ENCODE measurements at regions not wholly inside any gene's neighbourhood (a gene's known extent, or its start where the extent isn't known, plus 50 kb on each side); places are given as distances from the start of the nearest gene placed in this dataset.

GRCh38 chrX:9352694-9353411 is 112.0 kb upstream of the TBL1X start:
- in situ Hi-C loops (cut with MboI) (loop anchor here (10.0 kb wide), 1 partner anchor 352 kb away; no protein-coding TSS in a partner anchor), intact Hi-C loops (cut with micrococcal nuclease; ENCODE audit: unreplicated experiment) (loop anchor here (5.0 kb wide), 2 partner anchors 324 to 354 kb away; no protein-coding TSS in a partner anchor)
- no peaks in the 10 kb centered on the region for H3K27me3 ChIP-seq (replicated peaks in 1 of 2; ENCODE audit: control insufficient read depth in 2 of 2, insufficient read depth in 2 of 2, low read length in 1 of 2)
- H2AFZ ChIP-seq (ENCODE audit: control insufficient read depth, low read depth, low read length) = peak overlapping the region; percentile 34; the same call in 1 of the 2 replicates
- TF ChIP-seq HDGF (IDR thresholded peaks at IDR 0.05) = no peak
- peak; percentile 7 for TF ChIP-seq MEF2B (IDR thresholded peaks at IDR 0.05; ENCODE audit: partially characterized antibody, poor library complexity, severe bottlenecking)
- peak in 1 of 2 experiments; percentile 53; a peak in 1 of 4 replicates for TF ChIP-seq ETV6 (conservative IDR thresholded peaks at IDR 0.05 in 1 of 2, IDR thresholded peaks at IDR 0.05 in 1 of 2; ENCODE audit: borderline replicate concordance in 1 of 2, low read depth in 1 of 2)
- peak; percentile 83 for TF ChIP-seq BACH1 (IDR thresholded peaks at IDR 0.05; ENCODE audit: borderline replicate concordance)
- peak; percentile 63; the same call in 1 of the 2 replicates for TF ChIP-seq NFIC (IDR thresholded peaks at IDR 0.05; ENCODE audit: low read depth, low read length)
- peak; percentile 36; the same call in 1 of the 2 replicates for TF ChIP-seq ATF2 (IDR thresholded peaks at IDR 0.05; ENCODE audit: low read length)
- TF ChIP-seq EP300 (IDR thresholded peaks at IDR 0.05; ENCODE audit: borderline replicate concordance in 1 of 2, control insufficient read depth in 1 of 2, low read depth in 2 of 2, low read length in 2 of 2) = peak in 1 of 2 experiments; percentile 50; a peak in 2 of 4 replicates
- no peak for TF ChIP-seq CEBPB (IDR thresholded peaks at IDR 0.05; ENCODE audit: borderline replicate concordance in 1 of 2, low read depth in 2 of 2, low read length in 2 of 2)
- no peak for TF ChIP-seq CHD2 (IDR thresholded peaks at IDR 0.05; ENCODE audit: borderline replicate concordance, low read depth, low read length)
- peak; percentile 71 for TF ChIP-seq CREM (IDR thresholded peaks at IDR 0.05; ENCODE audit: low read depth)
- peak; percentile 86 for TF ChIP-seq CREB1 (IDR thresholded peaks at IDR 0.05; ENCODE audit: low read depth)
- TF ChIP-seq IRF4 (IDR thresholded peaks at IDR 0.05; ENCODE audit: low read depth, low read length) = peak; percentile 43; the same call in 1 of the 2 replicates
- TF ChIP-seq RUNX3 (IDR thresholded peaks at IDR 0.05; ENCODE audit: low read length) = peak; percentile 14; the same call in 1 of the 2 replicates
- 0 out of 2 replicates have a peak, but pooled peaks have one; percentile 8 for TF ChIP-seq ASH2L (IDR thresholded peaks at IDR 0.05; ENCODE audit: borderline replicate concordance, low read depth)
- TF ChIP-seq GABPA (IDR thresholded peaks at IDR 0.05; ENCODE audit: low read depth) = 0 out of 2 replicates have a peak, but pooled peaks have one; percentile 16
- TF ChIP-seq POLR2A (IDR thresholded peaks at IDR 0.05; ENCODE audit: low read depth, low read length) = 0 out of 2 replicates have a peak, but pooled peaks have one; percentile 15
- TF ChIP-seq TCF12 (IDR thresholded peaks at IDR 0.05; ENCODE audit: low read depth, low read length) = no peak
- ChIA-PET CTCF (interaction anchor here (1.0 to 1.1 kb wide), 2 partner anchors 40 to 110 kb away, joined by 3 to 4 read pairs; no protein-coding TSS in a partner anchor), POLR2A (no interaction called here), RAD21 (ENCODE audit: unreplicated experiment) (interaction anchor here (1.1 to 1.4 kb wide), 2 partner anchors 11 to 110 kb away, joined by 3 to 5 read pairs; no protein-coding TSS in a partner anchor), SMC1A (ENCODE audit: uncharacterized antibody, unreplicated experiment) (interaction anchor here (0.6 to 1.3 kb wide), 4 partner anchors 9 to 1317 kb away, joined by 3 to 5 read pairs (median 3); no protein-coding TSS in a partner anchor)
- peaks cover 5% of the 10 kb centered on the region; the same call in 1 of the 2 replicates for H3K4me1 ChIP-seq (ENCODE audit: control insufficient read depth, insufficient read depth, low read length)
- WGBS (ENCODE audit: insufficient coverage, insufficient replicate concordance, low lambda C conversion rate, missing lambda C conversion rate) = 18% methylated on average over 15 of the region's 15 CpGs
- H3K36me3 ChIP-seq (ENCODE audit: control insufficient read depth in 2 of 2, insufficient read depth in 2 of 2, low read length in 1 of 2) = no peaks in the 10 kb centered on the region
- peak; percentile 87 for ATAC-seq
- H3K4me3 ChIP-seq = peak overlapping the region; percentile 15; the same call in 1 of the 2 replicates
- peak overlapping the region; percentile 79 for H3K27ac ChIP-seq (ENCODE audit: control insufficient read depth, insufficient read depth)
- BruUV-seq (replicated peaks) = TSS peak; percentile 90
- no peaks in the 10 kb centered on the region for H3K79me2 ChIP-seq (ENCODE audit: control insufficient read depth, insufficient read depth, low read length)
- peak overlapping the region; percentile 41; the same call in 1 of the 2 replicates for H3K9ac ChIP-seq (ENCODE audit: control insufficient read depth, insufficient read depth, low read length)
- peak overlapping the region; percentile 68 for H3K4me2 ChIP-seq (ENCODE audit: control insufficient read depth, insufficient read depth)
- H3K9me3 ChIP-seq (replicated peaks; ENCODE audit: control insufficient read depth, insufficient read depth, low read length) = peaks cover 2% of the 10 kb centered on the region; the same call in 1 of the 3 replicates
- H4K20me1 ChIP-seq (ENCODE audit: control insufficient read depth, insufficient read depth) = no peaks in the 10 kb centered on the region
- peak; percentile 81 for FAIRE-seq
- peak; percentile 38 for DNase-seq (ENCODE audit: low read depth, low spot score)

Measured in GM12878 (cell line).